ENCODE measurements at regions not wholly inside any gene's neighbourhood (a gene's known extent, or its start where the extent isn't known, plus 50 kb on each side); places are given as distances from the start of the nearest gene placed in this dataset.

GRCh38 chr4:117664706-117665444 lies 369.4 kb upstream of the NDST3 start:
- intact Hi-C loops (cut with DNase I; ENCODE audit: low total_unique reads), result no loop called here
- H3K4me3 ChIP-seq, result no peak overlapping the region
- no peaks in the 10 kb centered on the region for H3K36me3 ChIP-seq
- H3K27ac ChIP-seq, result no peak overlapping the region
- no peaks in the 10 kb centered on the region for H3K4me1 ChIP-seq
- no peaks in the 10 kb centered on the region for H3K9me3 ChIP-seq
- H3K27me3 ChIP-seq, result peaks cover 0 to 5% of the 10 kb centered on the region in 2 donors
- TF ChIP-seq CTCF (IDR thresholded peaks at IDR 0.05) (no peak), POLR2A (IDR thresholded peaks at IDR 0.05) (no peak)
- DNase-seq, result no peak

- Histone ChIP-seq H3K27ac (no peak overlapping the region), H3K9me3 (no peaks in the 10 kb centered on the region), H3K36me3 (no peaks in the 10 kb centered on the region), H3K4me3 (no peak overlapping the region), H3K4me1 (no peaks in the 10 kb centered on the region), H3K27me3 (no peaks in the 10 kb centered on the region)
- TF ChIP-seq CTCF (IDR thresholded peaks at IDR 0.05) (no peak), POLR2A (IDR thresholded peaks at IDR 0.05) (no peak)
- intact Hi-C loops (cut with DNase I; ENCODE audit: low total_unique reads), result no loop called here
- no peak for DNase-seq
Measured at GRCh38 chr4:117676153-117676552, 358.1 kb upstream of the NDST3 start.

GRCh38 chr4:117678861-117679260 lies 355.4 kb upstream of the NDST3 start:
- intact Hi-C loops (cut with DNase I; ENCODE audit: low total_unique reads), result no loop called here
- no peak overlapping the region for H3K4me3 ChIP-seq
- TF ChIP-seq POLR2A (IDR thresholded peaks at IDR 0.05) (no peak), CTCF (IDR thresholded peaks at IDR 0.05) (no peak)

GRCh38 chr4:117691572-117692351 lies 342.5 kb upstream of the NDST3 start:
- DNase-seq, result no peak
- no peak overlapping the region for H3K4me3 ChIP-seq
- H3K27ac ChIP-seq, result no peak overlapping the region
- H3K9me3 ChIP-seq, result no peaks in the 10 kb centered on the region
- TF ChIP-seq CTCF (IDR thresholded peaks at IDR 0.05) (no peak), POLR2A (IDR thresholded peaks at IDR 0.05) (no peak)
- H3K4me1 ChIP-seq, result no peaks in the 10 kb centered on the region
- intact Hi-C loops (cut with DNase I; ENCODE audit: low total_unique reads), result no loop called here
- H3K27me3 ChIP-seq, result no peaks in the 10 kb centered on the region
- no peaks in the 10 kb centered on the region for H3K36me3 ChIP-seq

More at GRCh38 chr4:117678861-117679260, 355.4 kb upstream of the NDST3 start:
- DNase-seq, result no peak
- Histone ChIP-seq H3K9me3 (no peaks in the 10 kb centered on the region), H3K4me1 (no peaks in the 10 kb centered on the region), H3K27ac (no peak overlapping the region), H3K27me3 (no peaks in the 10 kb centered on the region), H3K36me3 (no peaks in the 10 kb centered on the region)

- TF ChIP-seq CTCF (IDR thresholded peaks at IDR 0.05), result no peak
- TF ChIP-seq POLR2A (IDR thresholded peaks at IDR 0.05), result no peak
- Histone ChIP-seq H3K4me1 (no peaks in the 10 kb centered on the region), H3K9me3 (no peaks in the 10 kb centered on the region), H3K4me3 (no peak overlapping the region), H3K27ac (no peak overlapping the region), H3K36me3 (no peaks in the 10 kb centered on the region), H3K27me3 (no peaks in the 10 kb centered on the region)
- no peak for DNase-seq
- intact Hi-C loops (cut with DNase I; ENCODE audit: low total_unique reads), result no loop called here
Measured at GRCh38 chr4:117692538-117692937, 341.7 kb upstream of the NDST3 start.
